T-helper 2 cell treated with Interferon-gamma antibody and Interleukin-4, amounts not matched to agents 5 μg/mL and 100 μg/mL, for 36 hours (primary cell): ENCODE measurements at regions not wholly inside any gene's neighbourhood (a gene's known extent, or its start where the extent isn't known, plus 50 kb on each side); places are given as distances from the start of the nearest gene placed in this dataset.
"Not testable (repeated sequence)": the region's sequence is repeated elsewhere in the genome, so short reads cannot be mapped to it uniquely, and the experiment has no call there.

Experiments used
- DNase-seq: peaks from one replicate; pipeline ENCODE4 v3.0.0; 2021; ENCODE audit warnings: low spot score
- H3K27ac Mint-ChIP-seq: one replicate; pipeline ENCODE4 v1.8.0; 2021; ENCODE audit warnings: mild to moderate bottlenecking, mixed read lengths
- H3K27me3 Mint-ChIP-seq: one replicate; pipeline ENCODE4 v1.8.0; 2021; ENCODE audit warnings: low read depth, mixed read lengths
- H3K36me3 Mint-ChIP-seq: one replicate; pipeline ENCODE4 v1.8.0; 2021; ENCODE audit warnings: low read depth, mixed read lengths
- H3K4me1 Mint-ChIP-seq: one replicate; pipeline ENCODE4 v1.8.0; 2021; ENCODE audit warnings: low read depth, mixed read lengths
- H3K4me3 Mint-ChIP-seq: one replicate; pipeline ENCODE4 v1.8.0; 2022; ENCODE audit warnings: mild to moderate bottlenecking, moderate library complexity, mixed read lengths
- H3K9me3 Mint-ChIP-seq: one replicate; pipeline ENCODE4 v1.8.0; 2021; ENCODE audit warnings: mixed read lengths

DNA sequence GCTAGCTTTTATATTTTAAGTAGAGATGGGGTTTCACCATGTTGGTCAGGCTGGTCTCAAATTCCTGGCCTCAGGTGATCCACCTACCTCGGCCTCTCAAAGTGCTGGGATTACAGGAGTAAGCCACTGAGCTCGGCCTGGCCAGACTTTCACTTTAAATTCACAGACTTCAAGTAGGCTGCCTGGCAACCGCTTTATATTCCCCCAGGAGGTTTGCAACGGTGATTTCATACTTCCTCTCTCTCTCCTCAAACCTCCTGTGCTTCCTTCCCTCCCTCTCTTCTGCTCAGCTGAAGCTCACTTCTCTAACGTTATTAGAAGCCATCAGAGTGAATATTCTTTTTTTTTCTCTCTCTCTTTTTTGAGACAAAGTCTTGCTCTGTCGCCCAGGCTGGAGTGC is 118.8 kb downstream of the SEPTIN7 start:
- not testable (repeated sequence) for H3K36me3 Mint-ChIP-seq, DNase-seq, H3K27ac Mint-ChIP-seq, H3K4me1 Mint-ChIP-seq, H3K9me3 Mint-ChIP-seq, H3K4me3 Mint-ChIP-seq, H3K27me3 Mint-ChIP-seq

DNA sequence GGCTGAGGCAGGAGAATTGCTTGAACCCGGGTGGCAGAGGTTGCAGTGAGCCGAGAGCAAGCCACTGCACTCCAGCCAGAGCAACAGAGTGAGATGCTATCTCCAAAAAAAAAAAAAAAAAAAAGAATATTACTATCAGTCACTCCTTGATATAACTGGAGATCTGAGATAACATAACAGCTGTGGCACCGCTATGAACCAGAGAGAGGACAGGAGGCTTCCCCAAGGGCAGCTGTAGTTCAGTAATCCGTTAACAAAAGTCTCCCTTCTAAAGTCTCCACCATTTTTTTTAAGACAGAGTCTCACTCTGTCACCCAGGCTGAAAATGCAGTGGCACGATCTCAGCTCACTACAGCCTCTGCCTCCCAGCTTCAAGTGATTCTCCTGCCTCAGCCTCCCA is 120.5 kb downstream of the SEPTIN7 start:
- H3K36me3 Mint-ChIP-seq, H3K4me1 Mint-ChIP-seq, H3K27ac Mint-ChIP-seq, H3K4me3 Mint-ChIP-seq, H3K27me3 Mint-ChIP-seq, H3K9me3 Mint-ChIP-seq, DNase-seq: not testable (repeated sequence)

DNA sequence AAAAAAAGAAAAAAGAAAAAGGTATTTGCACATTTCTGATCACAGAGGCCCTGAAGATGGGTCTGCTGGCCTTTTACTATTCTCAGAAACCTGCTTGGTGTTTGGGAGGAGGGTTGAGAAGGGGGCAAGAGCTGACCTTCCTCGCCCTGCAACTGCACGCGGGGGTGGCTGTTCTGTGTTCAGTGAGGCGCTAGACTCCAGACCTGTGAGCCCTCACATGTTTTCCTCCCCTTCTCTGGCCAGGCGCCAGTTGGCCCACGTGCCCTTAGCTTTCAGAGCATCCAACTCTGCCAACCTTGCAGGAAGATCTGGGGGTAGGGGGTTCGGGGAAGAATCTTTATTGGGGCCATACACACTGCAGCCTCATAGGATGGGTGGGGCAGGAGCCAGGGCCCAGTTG is 123.8 kb downstream of the SEPTIN7 start:
- H3K36me3 Mint-ChIP-seq, H3K27ac Mint-ChIP-seq, DNase-seq, H3K4me1 Mint-ChIP-seq, H3K27me3 Mint-ChIP-seq, H3K4me3 Mint-ChIP-seq, H3K9me3 Mint-ChIP-seq: not testable (repeated sequence)

GRCh38 chr7:35926966-35927365 is 126.1 kb downstream of the SEPTIN7 start:
- H3K27me3 Mint-ChIP-seq, H3K4me3 Mint-ChIP-seq, H3K4me1 Mint-ChIP-seq, H3K36me3 Mint-ChIP-seq, H3K9me3 Mint-ChIP-seq, H3K27ac Mint-ChIP-seq, DNase-seq: not testable (repeated sequence)

- not testable (repeated sequence) for H3K27me3 Mint-ChIP-seq, DNase-seq, H3K27ac Mint-ChIP-seq, H3K9me3 Mint-ChIP-seq, H3K4me3 Mint-ChIP-seq, H3K36me3 Mint-ChIP-seq, H3K4me1 Mint-ChIP-seq
Observed at GRCh38 chr7:35931134-35931533, 130.3 kb downstream of the SEPTIN7 start.

GRCh38 chr7:35931551-35931950 is 130.7 kb downstream of the SEPTIN7 start:
- DNase-seq, H3K27me3 Mint-ChIP-seq, H3K4me1 Mint-ChIP-seq, H3K4me3 Mint-ChIP-seq, H3K36me3 Mint-ChIP-seq, H3K9me3 Mint-ChIP-seq, H3K27ac Mint-ChIP-seq: not testable (repeated sequence)

- H3K4me1 Mint-ChIP-seq, H3K4me3 Mint-ChIP-seq, H3K36me3 Mint-ChIP-seq, H3K27me3 Mint-ChIP-seq, H3K9me3 Mint-ChIP-seq, H3K27ac Mint-ChIP-seq, DNase-seq: not testable (repeated sequence)
Observed at GRCh38 chr7:35940695-35941094, 139.8 kb downstream of the SEPTIN7 start.

- peaks cover 12% of the 10 kb centered on the region for H3K27me3 Mint-ChIP-seq
- H3K36me3 Mint-ChIP-seq, H3K4me1 Mint-ChIP-seq, H3K9me3 Mint-ChIP-seq, DNase-seq, H3K27ac Mint-ChIP-seq, H3K4me3 Mint-ChIP-seq: not testable (repeated sequence)
Observed at GRCh38 chr7:35945621-35946020, 144.8 kb downstream of the SEPTIN7 start.

GRCh38 chr7:35955735-35956134 is 154.9 kb downstream of the SEPTIN7 start:
- H3K27me3 Mint-ChIP-seq, H3K4me1 Mint-ChIP-seq, H3K9me3 Mint-ChIP-seq, H3K27ac Mint-ChIP-seq, H3K36me3 Mint-ChIP-seq, H3K4me3 Mint-ChIP-seq, DNase-seq: not testable (repeated sequence)

DNA sequence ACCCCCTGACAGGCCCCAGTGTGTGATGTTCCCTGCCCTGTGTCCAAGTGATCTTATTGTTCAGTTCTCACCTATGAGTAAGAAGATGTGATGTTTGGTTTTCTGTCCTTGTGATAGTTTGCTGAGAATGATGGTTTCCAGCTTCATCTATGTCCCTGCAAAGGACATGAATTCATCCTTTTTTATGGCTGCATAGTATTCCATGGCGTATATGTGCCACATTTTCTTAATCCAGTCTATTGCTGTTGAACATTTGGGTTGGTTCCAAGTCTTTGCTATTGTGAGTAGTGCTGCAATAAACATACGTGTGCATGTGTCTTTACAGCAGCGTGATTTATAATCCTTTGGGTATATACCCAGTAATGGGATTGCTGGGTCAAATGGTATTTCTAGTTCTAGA is 156.1 kb downstream of the SEPTIN7 start:
- H3K36me3 Mint-ChIP-seq, H3K9me3 Mint-ChIP-seq, H3K4me1 Mint-ChIP-seq, DNase-seq, H3K27ac Mint-ChIP-seq, H3K27me3 Mint-ChIP-seq, H3K4me3 Mint-ChIP-seq: not testable (repeated sequence)

DNA sequence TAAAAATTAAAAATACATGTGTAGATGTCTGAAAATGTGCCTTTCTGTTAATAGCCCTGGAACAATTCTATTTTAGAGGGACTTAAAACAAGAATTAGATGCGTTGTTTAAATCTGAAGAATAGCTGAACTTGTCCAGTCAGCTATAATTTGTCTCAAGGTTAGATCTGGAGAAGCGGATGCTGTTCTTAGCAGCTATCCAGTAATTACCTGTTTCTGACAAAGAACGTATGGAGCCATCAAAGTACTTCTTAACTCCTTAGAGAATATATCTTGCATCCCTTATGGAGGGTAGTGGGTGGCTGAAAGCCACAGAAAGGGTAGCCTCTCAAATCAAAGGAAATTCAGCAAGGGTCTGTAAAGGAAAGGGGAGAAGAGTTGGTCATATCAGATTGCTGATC is 160.4 kb downstream of the SEPTIN7 start:
- H3K27me3 Mint-ChIP-seq: peaks cover 11% of the 10 kb centered on the region
- H3K27ac Mint-ChIP-seq, DNase-seq, H3K4me3 Mint-ChIP-seq, H3K9me3 Mint-ChIP-seq, H3K4me1 Mint-ChIP-seq, H3K36me3 Mint-ChIP-seq: not testable (repeated sequence)

DNA sequence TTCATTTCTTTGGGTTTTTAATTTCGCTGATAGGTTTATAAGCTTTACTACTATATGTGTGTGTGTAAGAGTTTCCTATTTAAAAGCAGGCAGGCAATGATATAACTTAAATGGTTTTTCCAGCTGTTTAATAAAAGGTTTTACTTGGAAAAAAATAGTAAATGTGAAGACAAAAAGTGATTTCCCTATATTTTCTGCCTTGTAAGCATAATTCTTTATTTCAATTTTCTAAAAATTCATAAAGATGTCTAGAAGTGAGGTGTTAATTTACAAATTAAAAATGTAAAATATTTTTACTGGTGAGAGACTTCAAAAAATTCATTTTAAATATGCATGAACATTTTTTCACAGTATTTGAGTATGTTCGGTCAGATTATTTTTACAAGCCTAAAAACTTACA is 161.8 kb downstream of the SEPTIN7 start:
- H3K27me3 Mint-ChIP-seq: peaks cover 12% of the 10 kb centered on the region
- not testable (repeated sequence) for H3K4me1 Mint-ChIP-seq, DNase-seq, H3K36me3 Mint-ChIP-seq, H3K27ac Mint-ChIP-seq, H3K4me3 Mint-ChIP-seq, H3K9me3 Mint-ChIP-seq

GRCh38 chr7:35967366-35968139 is 166.7 kb downstream of the SEPTIN7 start:
- no peak overlapping the region for H3K4me3 Mint-ChIP-seq
- peaks cover 31% of the 10 kb centered on the region for H3K27me3 Mint-ChIP-seq
- no peak overlapping the region for H3K27ac Mint-ChIP-seq
- no peak for DNase-seq
- H3K9me3 Mint-ChIP-seq: no peaks in the 10 kb centered on the region
- peaks cover 3% of the 10 kb centered on the region for H3K4me1 Mint-ChIP-seq
- H3K36me3 Mint-ChIP-seq: no peaks in the 10 kb centered on the region

GRCh38 chr7:35968140-35968940 is 167.5 kb downstream of the SEPTIN7 start:
- Mint-ChIP-seq H3K9me3 (no peaks in the 10 kb centered on the region), H3K27ac (no peak overlapping the region), H3K4me3 (no peak overlapping the region), H3K27me3 (peaks cover 39% of the 10 kb centered on the region), H3K36me3 (no peaks in the 10 kb centered on the region), H3K4me1 (peaks cover 3% of the 10 kb centered on the region)
- no peak for DNase-seq

GRCh38 chr7:35969066-35969465 is 168.2 kb downstream of the SEPTIN7 start:
- no peak for DNase-seq
- no peak overlapping the region for H3K27ac Mint-ChIP-seq
- no peaks in the 10 kb centered on the region for H3K9me3 Mint-ChIP-seq
- no peak overlapping the region for H3K4me3 Mint-ChIP-seq
- H3K4me1 Mint-ChIP-seq: peaks cover 3% of the 10 kb centered on the region
- peaks cover 44% of the 10 kb centered on the region for H3K27me3 Mint-ChIP-seq
- H3K36me3 Mint-ChIP-seq: no peaks in the 10 kb centered on the region
